GM19395 (cell line): ENCODE measurements at regions not wholly inside any gene's neighbourhood (a gene's known extent, or its start where the extent isn't known, plus 50 kb on each side); places are given as distances from the start of the nearest gene placed in this dataset.
"Not testable (repeated sequence)": the region's sequence is repeated elsewhere in the genome, so short reads cannot be mapped to it uniquely, and the experiment has no call there.

Experiments
- ATAC-seq: cut with Tn5 transposase; IDR thresholded peaks from one replicate; pipeline ENCODE4 v1.9.1; 2021; ENCODE audit warnings: mild to moderate bottlenecking, moderate library complexity; ENCODE audit not compliant: unreplicated experiment

GRCh38 chr4:152200511-152201333 lies 335.2 kb downstream of the FBXW7 start:
- no peak for ATAC-seq

GRCh38 chr4:152197211-152197610 lies 338.7 kb downstream of the FBXW7 start:
- no peak for ATAC-seq

GRCh38 chr4:152195888-152196287 lies 340.0 kb downstream of the FBXW7 start:
- ATAC-seq, result no peak

- no peak for ATAC-seq
Observed at GRCh38 chr4:152193059-152193458, 342.8 kb downstream of the FBXW7 start.

- no peak for ATAC-seq
Observed at GRCh38 chr4:152190907-152191306, 345.0 kb downstream of the FBXW7 start.

- peak; percentile 86 for ATAC-seq
Observed at GRCh38 chr4:152189451-152190179, 346.3 kb downstream of the FBXW7 start.

GRCh38 chr4:152188801-152189200 lies 347.1 kb downstream of the FBXW7 start:
- ATAC-seq, result no peak

- ATAC-seq, result no peak
Observed at GRCh38 chr4:152187693-152188092, 348.2 kb downstream of the FBXW7 start.

GRCh38 chr4:152185786-152186550 lies 349.9 kb downstream of the FBXW7 start:
- ATAC-seq, result no peak

- no peak for ATAC-seq
Observed at GRCh38 chr4:152181150-152181549, 354.7 kb downstream of the FBXW7 start.

GRCh38 chr4:152180369-152180768 lies 355.5 kb downstream of the FBXW7 start:
- ATAC-seq, result no peak

GRCh38 chr4:152177538-152177937 lies 358.4 kb downstream of the FBXW7 start:
- not testable (repeated sequence) for ATAC-seq

- ATAC-seq, result no peak
Observed at GRCh38 chr4:152176627-152177214, 359.2 kb downstream of the FBXW7 start.

- no peak for ATAC-seq
Observed at GRCh38 chr4:152175586-152175985, 360.3 kb downstream of the FBXW7 start.

- no peak for ATAC-seq
Observed at GRCh38 chr4:152172146-152172545, 363.7 kb downstream of the FBXW7 start.

GRCh38 chr4:152171556-152171955 lies 364.3 kb downstream of the FBXW7 start:
- no peak for ATAC-seq

- ATAC-seq, result no peak
Observed at GRCh38 chr4:152169683-152170082, 366.2 kb downstream of the FBXW7 start.

GRCh38 chr4:152168987-152169616 lies 366.8 kb downstream of the FBXW7 start:
- ATAC-seq, result no peak

GRCh38 chr4:152166567-152166966 lies 369.3 kb downstream of the FBXW7 start:
- no peak for ATAC-seq

GRCh38 chr4:152165846-152166245 lies 370.0 kb downstream of the FBXW7 start:
- no peak for ATAC-seq

- ATAC-seq, result no peak
Observed at GRCh38 chr4:152165146-152165545, 370.7 kb downstream of the FBXW7 start.
